AG10803 (cell line): ENCODE measurements at regions not wholly inside any gene's neighbourhood (a gene's known extent, or its start where the extent isn't known, plus 50 kb on each side); places are given as distances from the start of the nearest gene placed in this dataset.

Experiments
- DNase-seq: peaks from one replicate; pipeline ENCODE4 v3.0.0; 2010; ENCODE audit warnings: low read depth
- H3K4me3 ChIP-seq: 2 replicates; pipeline ENCODE4 v1.5.1; 2011; ENCODE audit warnings: mild to moderate bottlenecking, low read length, control low read depth
- TF ChIP-seq, protein P1 (sequence below): conservative IDR thresholded peaks from 2 replicates; pipeline ENCODE4 v1.5.1; 2011; ENCODE audit warnings: mild to moderate bottlenecking, low read length, control low read depth, inconsistent platforms

- H3K4me3 ChIP-seq = no peak overlapping the region
- DNase-seq = no peak
- TF ChIP-seq, protein P1, sequence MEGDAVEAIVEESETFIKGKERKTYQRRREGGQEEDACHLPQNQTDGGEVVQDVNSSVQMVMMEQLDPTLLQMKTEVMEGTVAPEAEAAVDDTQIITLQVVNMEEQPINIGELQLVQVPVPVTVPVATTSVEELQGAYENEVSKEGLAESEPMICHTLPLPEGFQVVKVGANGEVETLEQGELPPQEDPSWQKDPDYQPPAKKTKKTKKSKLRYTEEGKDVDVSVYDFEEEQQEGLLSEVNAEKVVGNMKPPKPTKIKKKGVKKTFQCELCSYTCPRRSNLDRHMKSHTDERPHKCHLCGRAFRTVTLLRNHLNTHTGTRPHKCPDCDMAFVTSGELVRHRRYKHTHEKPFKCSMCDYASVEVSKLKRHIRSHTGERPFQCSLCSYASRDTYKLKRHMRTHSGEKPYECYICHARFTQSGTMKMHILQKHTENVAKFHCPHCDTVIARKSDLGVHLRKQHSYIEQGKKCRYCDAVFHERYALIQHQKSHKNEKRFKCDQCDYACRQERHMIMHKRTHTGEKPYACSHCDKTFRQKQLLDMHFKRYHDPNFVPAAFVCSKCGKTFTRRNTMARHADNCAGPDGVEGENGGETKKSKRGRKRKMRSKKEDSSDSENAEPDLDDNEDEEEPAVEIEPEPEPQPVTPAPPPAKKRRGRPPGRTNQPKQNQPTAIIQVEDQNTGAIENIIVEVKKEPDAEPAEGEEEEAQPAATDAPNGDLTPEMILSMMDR = no peak
These were observed 714.6 kb downstream of the GALC start for GRCh38 chr14:87278415-87278814.

GRCh38 chr14:87271331-87271730 lies 721.7 kb downstream of the GALC start:
- no peak overlapping the region for H3K4me3 ChIP-seq
- TF ChIP-seq, protein P1 = no peak
- DNase-seq = no peak

DNA sequence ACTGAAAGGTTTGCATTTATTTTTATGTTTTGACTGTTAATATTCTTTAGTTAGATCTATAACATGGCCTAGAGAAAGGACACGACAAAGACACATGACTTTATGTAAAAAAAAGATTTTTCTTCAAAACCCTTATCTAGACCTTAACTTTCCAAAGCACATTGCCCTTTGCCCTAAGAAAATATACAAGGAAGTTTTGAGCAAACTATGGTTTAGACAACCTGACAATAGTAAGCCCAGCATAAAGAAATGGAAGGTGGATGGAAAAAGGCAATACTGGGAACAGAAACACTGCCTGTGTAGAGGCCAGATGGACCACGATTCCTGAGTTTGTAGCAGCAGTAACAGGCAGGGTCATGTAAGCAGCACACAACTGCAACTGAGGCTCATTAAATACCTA lies 724.0 kb downstream of the GALC start:
- H3K4me3 ChIP-seq = no peak overlapping the region
- DNase-seq = no peak
- TF ChIP-seq, protein P1 = no peak

DNA sequence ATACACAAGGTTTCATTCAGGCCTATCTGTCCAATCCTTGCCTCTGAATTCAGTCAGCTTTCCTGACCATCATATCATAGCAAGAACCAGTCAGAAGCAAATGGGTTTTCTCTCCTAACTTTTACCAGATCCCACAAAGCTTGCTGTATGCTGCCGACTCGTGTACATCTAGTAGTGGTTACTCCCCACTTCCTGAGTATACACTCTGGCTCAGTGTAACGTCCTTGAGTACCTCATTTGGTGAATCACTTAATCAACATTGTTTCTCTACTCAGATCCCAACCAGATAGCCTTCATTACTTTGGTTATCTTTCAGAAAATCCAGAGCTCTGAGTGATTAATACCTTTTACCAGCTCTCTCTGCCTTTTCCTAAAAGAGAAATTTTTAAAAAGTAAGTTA lies 728.2 kb downstream of the GALC start:
- TF ChIP-seq, protein P1 = no peak
- no peak for DNase-seq
- no peak overlapping the region for H3K4me3 ChIP-seq

- no peak overlapping the region for H3K4me3 ChIP-seq
- DNase-seq = no peak
- TF ChIP-seq, protein P1 = no peak
These were observed 728.7 kb downstream of the GALC start for GRCh38 chr14:87264272-87264785.

DNA sequence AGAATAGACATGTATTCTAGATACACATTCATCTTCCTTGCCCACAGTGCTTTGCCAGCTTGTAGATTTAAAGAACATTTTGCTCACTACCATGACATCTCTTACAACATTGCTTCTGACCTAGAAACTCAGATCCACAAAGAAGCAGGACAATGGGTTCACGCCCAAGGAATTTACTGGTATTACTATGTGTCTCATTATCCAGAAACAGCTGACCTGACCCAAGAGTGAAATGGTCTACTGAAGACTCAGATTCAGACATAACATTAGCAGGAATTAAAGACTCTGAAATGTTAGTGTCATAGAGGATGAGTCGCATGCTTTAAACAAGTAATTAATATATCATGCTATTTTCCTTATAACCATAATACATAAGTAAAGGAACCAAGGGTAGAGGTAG lies 731.4 kb downstream of the GALC start:
- TF ChIP-seq, protein P1 = no peak
- DNase-seq = no peak
- no peak overlapping the region for H3K4me3 ChIP-seq

GRCh38 chr14:87260460-87260859 lies 732.5 kb downstream of the GALC start:
- no peak for DNase-seq
- no peak overlapping the region for H3K4me3 ChIP-seq
- TF ChIP-seq, protein P1 = no peak
